CD4-positive, alpha-beta memory T cell (primary cell): ENCODE measurements at regions not wholly inside any gene's neighbourhood (a gene's known extent, or its start where the extent isn't known, plus 50 kb on each side); places are given as distances from the start of the nearest gene placed in this dataset.
A peak's percentile ranks its signal among the peaks of the same experiment; 100 is the strongest.

ENCODE experiments used
- CTCF ChIA-PET: fragments of 350-600 bp; sonication (Branson Sonifier 250); formaldehyde crosslinking; loops from one replicate; lab custom pipeline; 2021; ENCODE audit warnings: inconsistent platforms; ENCODE audit not compliant: partially characterized antibody; lab: Charles Lee
- POLR2A ChIA-PET: fragments of 350-600 bp; sonication (Branson Sonifier 250); formaldehyde crosslinking; loops from one replicate; lab custom pipeline; 2021; ENCODE audit not compliant: partially characterized antibody; lab: Charles Lee
- DNase-seq, 5 donors: peaks; one replicate each; pipeline versions ENCODE4 v3.0.0 to v3.0.0-alpha.2; 2020 to 2022; ENCODE audit warnings: mixed read lengths in 1 of 5
- H3K27ac ChIP-seq: one replicate; pipeline ENCODE4 v1.7.0; 2013; ENCODE audit warnings: low read depth, low read length
- H3K27me3 ChIP-seq: 2 replicates; pipeline ENCODE4 v1.7.0; 2013; ENCODE audit warnings: mild to moderate bottlenecking, low read length, moderate library complexity; ENCODE audit not compliant: insufficient read depth
- H3K36me3 ChIP-seq: 2 replicates; pipeline ENCODE4 v1.7.0; 2013; ENCODE audit warnings: mild to moderate bottlenecking, low read length, moderate library complexity; ENCODE audit not compliant: insufficient read depth
- H3K4me1 ChIP-seq: 2 replicates; pipeline ENCODE4 v1.7.0; 2013; ENCODE audit warnings: mild to moderate bottlenecking, low read length, moderate library complexity; ENCODE audit not compliant: insufficient read depth
- H3K4me3 ChIP-seq, 2 donors: one replicate each; pipeline ENCODE4 v1.7.0; 2013; ENCODE audit warnings: low read length in 2 of 2, mild to moderate bottlenecking in 1 of 2
- H3K9me3 ChIP-seq, 2 donors: one replicate each; pipeline ENCODE4 v1.7.0; 2013; ENCODE audit warnings: low read length in 2 of 2, control low read depth in 1 of 2; ENCODE audit not compliant: control insufficient read depth in 1 of 2
- H3K27ac Mint-ChIP-seq, 7 donors: one replicate each; pipeline ENCODE4 v1.8.0; 2020 to 2021; ENCODE audit warnings: mixed read lengths in 7 of 7, mild to moderate bottlenecking in 6 of 7, inconsistent platforms in 3 of 7, moderate library complexity in 3 of 7
- H3K27me3 Mint-ChIP-seq, 2 donors: one replicate each; pipeline ENCODE4 v1.8.0; 2020 to 2021; ENCODE audit warnings: mixed read lengths in 2 of 2
- H3K36me3 Mint-ChIP-seq, 2 donors: one replicate each; pipeline ENCODE4 v1.8.0; 2020 to 2021; ENCODE audit warnings: mixed read lengths in 2 of 2, inconsistent platforms in 1 of 2, mild to moderate bottlenecking in 1 of 2
- H3K4me1 Mint-ChIP-seq, 4 donors: one replicate each; pipeline ENCODE4 v1.8.0; 2020 to 2021; ENCODE audit warnings: mixed read lengths in 4 of 4, mild to moderate bottlenecking in 1 of 4
- H3K4me3 Mint-ChIP-seq, 8 donors: one replicate each; pipeline ENCODE4 v1.8.0; 2020 to 2021; ENCODE audit warnings: mixed read lengths in 8 of 8, mild to moderate bottlenecking in 7 of 8, moderate library complexity in 6 of 8, inconsistent platforms in 3 of 8
- H3K9me3 Mint-ChIP-seq, 8 donors: one replicate each; pipeline ENCODE4 v1.8.0; 2020 to 2021; ENCODE audit warnings: mixed read lengths in 8 of 8, mild to moderate bottlenecking in 5 of 8, inconsistent platforms in 3 of 8, moderate library complexity in 1 of 8
- intact Hi-C: fragments of 100-400 bp; cut with micrococcal nuclease; formaldehyde crosslinking; loops from one replicate; pipeline ENCODE4 v1.15.1; 2023

DNA sequence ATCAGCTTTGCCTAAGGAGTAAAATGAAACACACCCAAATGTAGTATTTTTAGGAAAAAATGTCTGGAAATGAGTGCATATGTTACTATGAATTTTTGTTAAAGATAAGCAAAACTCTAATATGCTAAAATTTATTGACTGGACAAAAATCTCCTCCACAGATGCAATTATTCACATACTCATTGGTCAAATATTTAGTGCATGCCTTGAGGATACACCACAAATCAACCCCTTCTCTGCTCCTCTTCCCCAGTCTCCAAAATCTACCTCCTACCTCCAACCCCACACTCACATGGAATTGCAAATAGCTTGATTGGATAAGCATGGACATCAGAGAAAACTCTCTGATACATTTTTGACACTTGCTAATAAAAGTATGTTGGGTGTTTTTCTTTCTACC is 95.6 kb upstream of the CDC42EP3 start:
- Histone ChIP-seq H3K9me3 (no peaks in the 10 kb centered on the region), H3K36me3 (no peaks in the 10 kb centered on the region), H3K4me1 (no peaks in the 10 kb centered on the region), H3K27me3 (no peaks in the 10 kb centered on the region), H3K27ac (no peak overlapping the region), H3K4me3 (no peak overlapping the region)
- intact Hi-C loops: no loop called here
- H3K9me3 Mint-ChIP-seq: peaks cover 0 to 9% (median 2%) of the 10 kb centered on the region in 8 donors
- no peak for DNase-seq
- peak overlapping the region in 1 of 7 donors; percentile 80 for H3K27ac Mint-ChIP-seq
- ChIA-PET POLR2A (no interaction called here), CTCF (no interaction called here)
- no peak overlapping the region for H3K4me3 Mint-ChIP-seq
- peaks cover 0 to 4% (median under 1%) of the 10 kb centered on the region in 4 donors for H3K4me1 Mint-ChIP-seq
- H3K36me3 Mint-ChIP-seq: peaks cover 2 to 12% of the 10 kb centered on the region in 2 donors
- peaks cover 0 to 2% of the 10 kb centered on the region in 2 donors for H3K27me3 Mint-ChIP-seq

DNA sequence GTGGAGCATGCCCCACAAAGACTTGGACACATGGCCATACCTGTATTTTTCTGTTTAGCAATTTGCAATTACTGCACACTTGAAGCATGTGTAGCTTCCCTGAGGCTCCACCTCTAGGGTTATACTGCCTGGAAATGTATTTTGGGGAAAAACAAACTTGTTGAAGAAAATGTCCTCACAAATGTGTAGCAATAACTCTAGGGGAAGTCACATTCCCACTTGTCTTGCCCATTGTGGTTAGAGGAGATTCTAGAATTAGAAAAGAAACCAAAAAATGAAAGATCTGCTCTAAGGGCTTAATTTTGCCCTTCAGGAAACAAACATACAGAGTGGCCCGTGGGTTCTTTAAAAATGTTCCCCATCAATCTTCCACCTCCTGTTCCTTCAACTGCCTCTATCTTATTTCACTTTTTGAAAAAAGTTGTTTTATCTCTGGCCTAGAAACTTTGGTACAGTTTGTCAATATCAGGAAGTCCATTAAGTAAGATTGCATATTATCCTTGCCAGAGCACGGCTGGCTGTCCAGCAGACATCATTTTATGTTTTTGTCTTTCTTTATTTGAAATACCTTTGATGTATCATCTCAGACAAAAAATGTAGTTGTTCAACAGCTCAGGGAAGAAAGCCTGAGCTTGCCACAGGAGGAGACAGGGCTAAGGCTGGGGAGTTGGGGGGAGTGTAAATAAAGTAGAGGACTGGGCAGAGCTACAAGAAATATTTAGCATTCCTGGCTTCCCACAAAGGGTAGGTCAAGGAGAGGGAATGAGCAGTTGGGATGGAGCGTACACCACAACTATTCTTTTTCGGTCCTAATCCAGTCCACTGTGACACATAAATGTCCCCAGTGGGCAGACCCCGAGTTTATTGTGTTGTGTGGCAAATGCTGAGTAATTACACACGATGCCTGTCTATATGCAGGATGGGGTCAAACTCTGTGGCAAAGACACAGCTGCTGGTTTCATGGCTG is 96.8 kb upstream of the CDC42EP3 start:
- CTCF ChIA-PET: no interaction called here
- peaks cover 2 to 13% of the 10 kb centered on the region in 2 donors for H3K36me3 Mint-ChIP-seq

DNA sequence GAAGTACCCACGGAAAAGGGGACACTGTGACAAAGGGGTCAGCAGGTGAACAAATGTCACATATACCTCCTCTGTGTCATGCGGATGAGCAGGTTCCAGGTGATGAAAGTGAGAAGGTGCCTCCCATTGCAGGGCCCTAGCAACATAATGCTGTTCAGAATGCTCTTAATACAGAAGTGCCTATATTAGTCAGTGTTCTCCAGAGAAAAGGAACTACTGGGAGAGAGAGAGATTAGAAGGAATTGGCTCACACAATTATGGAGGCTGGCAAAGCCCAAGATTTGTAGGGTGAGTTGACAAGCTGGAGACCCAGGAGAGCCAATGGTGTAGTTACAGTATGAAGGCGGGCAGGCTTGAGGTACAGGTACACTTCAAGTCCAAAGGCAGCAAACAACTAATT is 98.1 kb upstream of the CDC42EP3 start:
- H3K27ac ChIP-seq: no peak overlapping the region
- no peaks in the 10 kb centered on the region for H3K4me1 ChIP-seq
- H3K27me3 ChIP-seq: no peaks in the 10 kb centered on the region
- H3K4me3 Mint-ChIP-seq: no peak overlapping the region
- no peak overlapping the region for H3K4me3 ChIP-seq
- H3K36me3 Mint-ChIP-seq: peaks cover 2 to 15% of the 10 kb centered on the region in 2 donors
- no peaks in the 10 kb centered on the region for H3K9me3 ChIP-seq
- no peak for DNase-seq
- no peaks in the 10 kb centered on the region for H3K36me3 ChIP-seq
- intact Hi-C loops: no loop called here
- H3K4me1 Mint-ChIP-seq: peaks cover 0 to 4% (median 0%) of the 10 kb centered on the region in 4 donors
- H3K27me3 Mint-ChIP-seq: peaks cover 0 to 2% of the 10 kb centered on the region in 2 donors
- H3K27ac Mint-ChIP-seq: no peak overlapping the region
- H3K9me3 Mint-ChIP-seq: peaks cover 0 to 11% (median 4%) of the 10 kb centered on the region in 8 donors
- POLR2A ChIA-PET: no interaction called here
- CTCF ChIA-PET: no interaction called here

More for the DNA sequence above, 96.8 kb upstream of the CDC42EP3 start:
- Histone ChIP-seq H3K4me1 (no peaks in the 10 kb centered on the region), H3K27me3 (no peaks in the 10 kb centered on the region), H3K36me3 (no peaks in the 10 kb centered on the region), H3K9me3 (no peaks in the 10 kb centered on the region), H3K4me3 (no peak overlapping the region), H3K27ac (no peak overlapping the region)
- intact Hi-C loops: no loop called here
- H3K4me3 Mint-ChIP-seq: no peak overlapping the region
- no peak overlapping the region for H3K27ac Mint-ChIP-seq
- H3K4me1 Mint-ChIP-seq: peaks cover 0 to 4% (median 0%) of the 10 kb centered on the region in 4 donors
- H3K27me3 Mint-ChIP-seq: peaks cover 0 to 2% of the 10 kb centered on the region in 2 donors
- peaks cover 0 to 9% (median 2%) of the 10 kb centered on the region in 8 donors for H3K9me3 Mint-ChIP-seq
- DNase-seq: no peak
- POLR2A ChIA-PET: no interaction called here

DNA sequence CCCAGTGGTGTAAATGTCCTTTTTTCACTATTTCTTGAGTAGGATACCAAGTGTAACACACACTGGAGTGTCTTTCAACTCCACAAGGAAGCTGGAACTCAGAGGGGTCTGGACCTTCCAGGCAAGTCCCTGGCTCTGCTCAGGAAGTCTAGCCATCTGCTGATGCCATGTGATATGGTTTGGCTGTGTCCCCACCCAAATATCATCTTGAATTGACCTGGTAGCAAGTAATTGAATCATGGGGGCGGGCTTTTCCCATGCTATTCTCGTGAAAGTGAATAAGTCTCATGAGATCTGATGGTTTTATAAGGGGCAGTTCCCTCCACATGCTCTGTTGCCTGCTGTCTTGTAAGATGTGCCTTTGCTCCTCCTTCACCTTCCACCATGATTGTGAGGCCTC is 99.4 kb upstream of the CDC42EP3 start:
- Histone ChIP-seq H3K36me3 (no peaks in the 10 kb centered on the region), H3K4me3 (no peak overlapping the region), H3K4me1 (no peaks in the 10 kb centered on the region), H3K27me3 (no peaks in the 10 kb centered on the region), H3K27ac (no peak overlapping the region), H3K9me3 (no peaks in the 10 kb centered on the region)
- Mint-ChIP-seq H3K36me3 (peaks cover 2 to 15% of the 10 kb centered on the region in 2 donors), H3K9me3 (peaks cover 0 to 18% (median 8%) of the 10 kb centered on the region in 8 donors), H3K27ac (peak overlapping the region in 1 of 7 donors; percentile 32), H3K4me1 (peaks cover 0 to 1% (median 0%) of the 10 kb centered on the region in 4 donors), H3K27me3 (peaks cover 0 to 2% of the 10 kb centered on the region in 2 donors), H3K4me3 (no peak overlapping the region)
- ChIA-PET CTCF (no interaction called here), POLR2A (interaction anchor here (0.7 kb wide), 1 partner anchor 1630 kb away, joined by 3 read pairs; no protein-coding TSS in a partner anchor)
- intact Hi-C loops: no loop called here
- DNase-seq: no peak

DNA sequence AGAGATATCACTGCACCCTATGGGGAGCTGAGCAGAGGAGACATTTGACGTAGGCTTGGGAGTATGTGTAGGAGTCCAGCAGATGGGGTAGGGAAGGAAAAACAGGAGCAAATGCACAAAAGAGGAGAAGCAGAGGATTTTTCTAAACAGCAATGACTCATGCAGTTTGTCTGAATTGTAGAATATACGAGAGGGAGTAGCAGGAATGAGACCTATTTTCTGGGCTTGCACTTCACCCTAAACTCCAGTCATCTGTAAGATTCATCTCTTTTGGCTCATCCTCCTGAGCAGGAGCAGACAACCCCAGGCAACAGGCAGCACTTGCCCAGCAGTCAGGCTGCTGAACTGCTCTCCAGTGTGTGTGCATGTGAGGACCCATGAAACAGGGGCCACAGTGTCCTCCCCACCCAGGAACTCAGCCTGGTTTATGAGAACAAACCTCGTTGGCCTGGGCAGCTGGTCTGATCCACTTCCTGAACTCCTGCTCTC is 100.2 kb upstream of the CDC42EP3 start:
- CTCF ChIA-PET: no interaction called here
- no peaks in the 10 kb centered on the region for H3K9me3 ChIP-seq
- POLR2A ChIA-PET: no interaction called here
- H3K4me3 ChIP-seq: no peak overlapping the region
- intact Hi-C loops: no loop called here
- H3K27ac ChIP-seq: no peak overlapping the region
- H3K36me3 ChIP-seq: no peaks in the 10 kb centered on the region
- peaks cover 2 to 15% of the 10 kb centered on the region in 2 donors for H3K36me3 Mint-ChIP-seq
- H3K4me1 ChIP-seq: no peaks in the 10 kb centered on the region
- no peak for DNase-seq
- peak overlapping the region in 1 of 7 donors; percentile 32 for H3K27ac Mint-ChIP-seq
- H3K9me3 Mint-ChIP-seq: peaks cover 0 to 18% (median 8%) of the 10 kb centered on the region in 8 donors
- H3K27me3 Mint-ChIP-seq: peaks cover 0 to 2% of the 10 kb centered on the region in 2 donors
- peaks cover 0 to 1% (median 0%) of the 10 kb centered on the region in 4 donors for H3K4me1 Mint-ChIP-seq
- H3K27me3 ChIP-seq: no peaks in the 10 kb centered on the region
- H3K4me3 Mint-ChIP-seq: no peak overlapping the region

DNA sequence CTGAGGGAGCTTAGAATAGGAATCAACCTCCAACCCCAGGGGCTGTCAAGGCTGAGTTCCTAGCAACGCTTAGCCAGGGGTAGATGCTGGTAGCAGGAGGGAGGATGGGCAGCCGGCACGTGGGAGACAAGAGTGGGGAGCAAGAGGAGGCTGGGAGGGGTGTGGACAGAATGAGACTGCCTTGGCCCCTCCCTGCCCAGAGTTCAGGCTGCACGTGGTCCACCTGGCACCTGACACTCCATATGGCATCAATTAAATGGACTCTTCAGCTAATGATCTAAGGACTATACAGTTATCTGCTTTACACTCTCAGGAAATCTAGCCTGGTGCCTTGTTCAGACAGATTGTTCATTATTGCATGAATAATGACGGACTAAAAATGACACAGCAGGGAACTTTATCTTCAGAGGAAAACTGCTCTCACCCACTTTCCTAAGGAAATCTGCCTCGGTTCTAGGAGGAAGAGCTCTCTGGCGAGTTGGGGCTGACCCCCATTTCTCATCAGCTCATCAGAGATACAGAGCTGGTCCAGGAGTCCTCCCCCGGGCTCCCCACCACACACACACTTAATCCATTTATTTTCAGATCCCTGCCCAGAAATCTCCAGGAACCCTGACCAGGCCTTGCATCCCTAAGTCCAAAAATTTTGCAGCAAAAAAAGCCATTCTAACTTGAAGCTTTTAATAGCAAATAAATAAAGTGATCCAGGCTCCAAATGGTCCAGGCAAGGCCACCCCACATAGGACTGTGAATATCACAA is 102.1 kb upstream of the CDC42EP3 start:
- POLR2A ChIA-PET: interaction anchor here (0.6 to 1.0 kb wide), 2 partner anchors 125 to 130 kb away, joined by 3 read pairs; no protein-coding TSS in a partner anchor
- Mint-ChIP-seq H3K36me3 (peaks cover 0 to 6% of the 10 kb centered on the region in 2 donors), H3K9me3 (peaks cover 0 to 16% (median 6%) of the 10 kb centered on the region in 8 donors), H3K27me3 (no peaks in the 10 kb centered on the region), H3K4me3 (no peak overlapping the region), H3K4me1 (no peaks in the 10 kb centered on the region), H3K27ac (no peak overlapping the region)
- no peak for DNase-seq
- no peaks in the 10 kb centered on the region for H3K27me3 ChIP-seq
- H3K36me3 ChIP-seq: no peaks in the 10 kb centered on the region
- no peaks in the 10 kb centered on the region for H3K4me1 ChIP-seq
- intact Hi-C loops: no loop called here
- no peaks in the 10 kb centered on the region for H3K9me3 ChIP-seq
- H3K27ac ChIP-seq: no peak overlapping the region
- no peak overlapping the region for H3K4me3 ChIP-seq
- CTCF ChIA-PET: no interaction called here
